B cell (primary cell): ENCODE measurements at regions not wholly inside any gene's neighbourhood (a gene's known extent, or its start where the extent isn't known, plus 50 kb on each side); places are given as distances from the start of the nearest gene placed in this dataset.

Experiments used
- ATAC-seq: fragments of 200-7000 bp; cut with Tn5 transposase; one replicate; pipeline ENCODE4 v1.10.0; 2021; ENCODE audit warnings: low read depth, mild to moderate bottlenecking, moderate number of reproducible peaks, moderate library complexity
- CTCF ChIA-PET: fragments of 350-600 bp; sonication (Branson Sonifier 250); formaldehyde crosslinking; loops from one replicate; lab custom pipeline; 2021; ENCODE audit warnings: antibody characterized with exemption, inconsistent platforms; lab: Charles Lee
- POLR2A ChIA-PET: fragments of 350-600 bp; sonication (Branson Sonifier 250); formaldehyde crosslinking; loops from one replicate; lab custom pipeline; 2021; ENCODE audit warnings: antibody characterized with exemption; lab: Charles Lee
- DNase-seq: peaks from one replicate; pipeline ENCODE4 v3.0.0; 2013
- H2AFZ ChIP-seq: 2 replicates; pipeline ENCODE4 v1.6.1; 2012; ENCODE audit warnings: mild to moderate bottlenecking, low read depth, low read length; ENCODE audit not compliant: insufficient read depth, poor library complexity, severe bottlenecking
- H3K27ac ChIP-seq, 2 donors: 1 replicate in 1 of 2; 2 replicates in 1 of 2; pipeline ENCODE4 v1.5.1; 2012 to 2013; ENCODE audit warnings: low read length in 2 of 2, mild to moderate bottlenecking in 2 of 2, moderate library complexity in 1 of 2
- H3K27me3 ChIP-seq, 4 experiments: fragments of 200-600 bp in 1 of 4; sonication (generic) in 1 of 4; replicated peaks in 1 of 4; 1 replicate in 2 of 4; 2 replicates in 2 of 4; pipeline versions ENCODE4 v1.6.1 to v1.7.0; 2013 to 2016; ENCODE audit warnings: low read length in 3 of 4, mild to moderate bottlenecking in 2 of 4, mixed read lengths in 1 of 4, moderate library complexity in 1 of 4; ENCODE audit not compliant: insufficient read depth in 4 of 4, control insufficient read depth in 3 of 4; ENCODE audit errors: control extremely low read depth in 1 of 4
- H3K36me3 ChIP-seq, 2 experiments: replicated peaks in 1 of 2; 1 replicate in 1 of 2; 2 replicates in 1 of 2; pipeline versions ENCODE4 v1.6.1 to v1.7.1; 2013; ENCODE audit warnings: low read length in 1 of 2; ENCODE audit not compliant: insufficient read depth in 2 of 2, control insufficient read depth in 1 of 2; ENCODE audit errors: control extremely low read depth in 1 of 2, extremely low read depth in 1 of 2
- H3K4me1 ChIP-seq, 2 donors: fragments of 200-600 bp in 1 of 2; sonication (generic) in 1 of 2; 1 replicate in 1 of 2; 2 replicates in 1 of 2; pipeline versions ENCODE4 v1.5.1 to v1.6.1; 2013 to 2017; ENCODE audit warnings: low read length in 2 of 2; ENCODE audit not compliant: control insufficient read depth in 2 of 2, insufficient read depth in 2 of 2
- H3K4me2 ChIP-seq: replicated peaks from 2 replicates; pipeline ENCODE3; 2012; ENCODE audit warnings: mild to moderate bottlenecking, low read depth, low read length; ENCODE audit not compliant: poor library complexity, severe bottlenecking
- H3K4me3 ChIP-seq, 5 experiments: fragments of 200-600 bp in 1 of 5; sonication (generic) in 1 of 5; 1 replicate in 3 of 5; 2 replicates in 2 of 5; pipeline versions ENCODE4 v1.5.1 to v1.7.0; 2011 to 2016; ENCODE audit warnings: low read length in 4 of 5, mild to moderate bottlenecking in 4 of 5, low read depth in 2 of 5, control low read depth in 1 of 5, moderate library complexity in 1 of 5; ENCODE audit not compliant: insufficient read depth in 1 of 5; ENCODE audit errors: control extremely low read depth in 1 of 5, extremely low read depth in 1 of 5
- H3K79me2 ChIP-seq: fragments of 200-600 bp; sonication (generic); one replicate; pipeline ENCODE4 v1.6.0; 2016; ENCODE audit warnings: low read length; ENCODE audit not compliant: control insufficient read depth, insufficient read depth
- H3K9ac ChIP-seq: fragments of 200-600 bp; sonication (generic); 2 replicates; pipeline ENCODE4 v1.6.1; 2017; ENCODE audit warnings: mild to moderate bottlenecking, low read length, moderate library complexity
- H3K9me3 ChIP-seq, 3 donors: one replicate each; pipeline versions ENCODE4 v1.6.1 to v1.7.1; 2013; ENCODE audit warnings: low read length in 2 of 3; ENCODE audit not compliant: control insufficient read depth in 2 of 3, insufficient read depth in 1 of 3; ENCODE audit errors: control extremely low read depth in 1 of 3
- H4K20me1 ChIP-seq: 2 replicates; pipeline ENCODE4 v1.6.0; 2012; ENCODE audit warnings: mild to moderate bottlenecking, low read length; ENCODE audit not compliant: insufficient read depth, control insufficient read depth, poor library complexity, severe bottlenecking
- H3K27ac Mint-ChIP-seq: one replicate; pipeline ENCODE4 v1.8.0; 2021; ENCODE audit warnings: mixed read lengths
- H3K27me3 Mint-ChIP-seq: one replicate; pipeline ENCODE4 v1.8.0; 2021; ENCODE audit warnings: mixed read lengths
- H3K4me1 Mint-ChIP-seq: one replicate; pipeline ENCODE4 v1.8.0; 2021; ENCODE audit warnings: mixed read lengths
- H3K4me3 Mint-ChIP-seq: one replicate; pipeline ENCODE4 v1.8.0; 2021; ENCODE audit warnings: mixed read lengths
- H3K9me3 Mint-ChIP-seq: one replicate; pipeline ENCODE4 v1.8.0; 2022; ENCODE audit warnings: mixed read lengths; ENCODE audit not compliant: insufficient read depth
- EZH2 ChIP-seq: IDR thresholded peaks from 2 replicates; pipeline ENCODE4 v1.6.1; 2012; ENCODE audit warnings: borderline replicate concordance, low read depth, mild to moderate bottlenecking, moderate library complexity, low read length; ENCODE audit not compliant: insufficient read depth, poor library complexity, severe bottlenecking
- WGBS: methylation state at CpG from one replicate; pipeline ENCODE4 v1.1.5; 2013; ENCODE audit warnings: missing lambda C conversion rate; ENCODE audit not compliant: insufficient coverage; 5-methylcytosine and 5-hydroxymethylcytosine counted together
- intact Hi-C: fragments of 100-400 bp; cut with micrococcal nuclease; formaldehyde crosslinking; loops from one replicate; pipeline ENCODE4 v1.10.0; 2022
- TF ChIP-seq, protein P1 (sequence below): fragments of 200-600 bp; IDR thresholded peaks from one replicate; pipeline ENCODE4 v1.8.0; 2022; ENCODE audit warnings: antibody characterized with exemption, mild to moderate bottlenecking

DNA sequence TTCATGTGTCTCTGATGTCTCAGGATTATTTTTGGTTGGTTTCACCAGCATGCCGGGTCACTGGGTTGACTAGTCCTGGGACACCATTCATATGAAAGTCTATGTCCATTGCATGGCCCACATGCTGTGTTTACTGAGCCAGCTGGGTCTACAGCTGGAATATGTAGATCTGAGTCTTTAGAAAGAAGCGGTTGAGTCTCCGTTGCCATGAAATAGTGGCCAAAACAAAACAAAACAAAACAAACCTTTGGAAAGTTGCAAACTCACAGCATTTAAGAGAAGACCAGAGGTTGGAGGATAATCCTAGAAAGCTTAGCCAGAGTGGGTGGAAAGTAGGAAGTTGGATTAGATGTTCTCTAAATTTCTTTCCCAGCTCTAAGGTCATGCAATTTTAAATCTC, 191.8 kb upstream of the NTM start:
- no peak overlapping the region for H3K4me3 Mint-ChIP-seq
- WGBS = 88% methylated on average over 1 of the region's 3 CpGs

GRCh38 chr11:131179836-131180235, 190.6 kb upstream of the NTM start:
- Mint-ChIP-seq H3K27me3 (no peaks in the 10 kb centered on the region), H3K27ac (no peak overlapping the region), H3K9me3 (no peaks in the 10 kb centered on the region), H3K4me3 (no peak overlapping the region), H3K4me1 (no peaks in the 10 kb centered on the region)
- H2AFZ ChIP-seq = no peak overlapping the region
- TF ChIP-seq, protein P1, sequence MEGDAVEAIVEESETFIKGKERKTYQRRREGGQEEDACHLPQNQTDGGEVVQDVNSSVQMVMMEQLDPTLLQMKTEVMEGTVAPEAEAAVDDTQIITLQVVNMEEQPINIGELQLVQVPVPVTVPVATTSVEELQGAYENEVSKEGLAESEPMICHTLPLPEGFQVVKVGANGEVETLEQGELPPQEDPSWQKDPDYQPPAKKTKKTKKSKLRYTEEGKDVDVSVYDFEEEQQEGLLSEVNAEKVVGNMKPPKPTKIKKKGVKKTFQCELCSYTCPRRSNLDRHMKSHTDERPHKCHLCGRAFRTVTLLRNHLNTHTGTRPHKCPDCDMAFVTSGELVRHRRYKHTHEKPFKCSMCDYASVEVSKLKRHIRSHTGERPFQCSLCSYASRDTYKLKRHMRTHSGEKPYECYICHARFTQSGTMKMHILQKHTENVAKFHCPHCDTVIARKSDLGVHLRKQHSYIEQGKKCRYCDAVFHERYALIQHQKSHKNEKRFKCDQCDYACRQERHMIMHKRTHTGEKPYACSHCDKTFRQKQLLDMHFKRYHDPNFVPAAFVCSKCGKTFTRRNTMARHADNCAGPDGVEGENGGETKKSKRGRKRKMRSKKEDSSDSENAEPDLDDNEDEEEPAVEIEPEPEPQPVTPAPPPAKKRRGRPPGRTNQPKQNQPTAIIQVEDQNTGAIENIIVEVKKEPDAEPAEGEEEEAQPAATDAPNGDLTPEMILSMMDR = no peak
- no peak for TF ChIP-seq EZH2
- no peaks in the 10 kb centered on the region for H3K4me1 ChIP-seq
- no peaks in the 10 kb centered on the region for H3K79me2 ChIP-seq
- peaks cover 0 to 7% (median 0%) of the 10 kb centered on the region in 3 donors for H3K9me3 ChIP-seq
- no peak overlapping the region for H3K9ac ChIP-seq
- no peak overlapping the region for H3K4me2 ChIP-seq
- no peaks in the 10 kb centered on the region for H3K27me3 ChIP-seq
- ATAC-seq (no peak), DNase-seq (no peak)
- CTCF ChIA-PET = no interaction called here
- H3K36me3 ChIP-seq = no peaks in the 10 kb centered on the region
- intact Hi-C loops = no loop called here
- H3K4me3 ChIP-seq = no peak overlapping the region
- no peak overlapping the region for H3K27ac ChIP-seq
- POLR2A ChIA-PET = no interaction called here
- WGBS = 74% methylated on average over 3 of the region's 4 CpGs
- H4K20me1 ChIP-seq = no peaks in the 10 kb centered on the region

More for the DNA sequence above, 191.8 kb upstream of the NTM start:
- Mint-ChIP-seq H3K27ac (no peak overlapping the region), H3K4me1 (no peaks in the 10 kb centered on the region), H3K27me3 (no peaks in the 10 kb centered on the region), H3K9me3 (no peaks in the 10 kb centered on the region)
- no peak overlapping the region for H3K9ac ChIP-seq
- no peak overlapping the region for H3K27ac ChIP-seq
- ATAC-seq (no peak), DNase-seq (no peak)
- H3K4me1 ChIP-seq = no peaks in the 10 kb centered on the region
- no peaks in the 10 kb centered on the region for H3K79me2 ChIP-seq
- ChIA-PET POLR2A (no interaction called here), CTCF (no interaction called here)
- H2AFZ ChIP-seq = no peak overlapping the region
- intact Hi-C loops = no loop called here
- H3K4me2 ChIP-seq = no peak overlapping the region
- H3K27me3 ChIP-seq = no peaks in the 10 kb centered on the region
- TF ChIP-seq, protein P1 = no peak
- TF ChIP-seq EZH2 = no peak
- no peak overlapping the region for H3K4me3 ChIP-seq
- peaks cover 0 to 9% (median 0%) of the 10 kb centered on the region in 3 donors for H3K9me3 ChIP-seq
- no peaks in the 10 kb centered on the region for H3K36me3 ChIP-seq
- H4K20me1 ChIP-seq = no peaks in the 10 kb centered on the region
